OCI-LY3 (cell line): ENCODE measurements at regions not wholly inside any gene's neighbourhood (a gene's known extent, or its start where the extent isn't known, plus 50 kb on each side); places are given as distances from the start of the nearest gene placed in this dataset.

Source experiments
- EZH2phosphoT487 ChIP-seq: fragments of 200-600 bp; shearing (Covaris generic); IDR thresholded peaks from 2 replicates; pipeline ENCODE4 v1.6.1; 2018; ENCODE audit warnings: antibody characterized with exemption, mixed run types, low read depth
- TF ChIP-seq, protein P1 (sequence below): fragments of 200-600, 300-600 bp; sonication (generic); IDR thresholded peaks from 2 replicates; pipeline ENCODE4 v1.5.1; 2014; ENCODE audit warnings: antibody characterized with exemption, low read length, low read depth

DNA sequence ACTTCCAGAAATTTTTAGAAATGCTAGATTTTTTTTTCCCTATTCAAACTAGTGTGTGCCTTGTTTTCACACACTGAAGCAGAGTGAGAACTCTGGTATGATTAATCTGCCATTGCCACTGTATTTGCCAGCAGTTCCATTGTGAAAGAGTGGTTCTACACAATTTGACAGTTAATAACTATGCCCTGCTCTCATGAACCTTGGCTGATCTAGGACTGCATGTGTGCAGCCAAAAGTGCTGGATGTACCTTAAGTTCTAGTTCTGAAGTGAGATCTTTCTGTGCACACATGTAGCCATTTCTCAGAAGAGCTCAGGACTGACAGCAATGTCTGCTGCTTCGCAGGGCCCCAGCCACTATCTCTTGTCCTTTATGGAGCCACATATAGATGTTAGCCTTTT is 328.2 kb upstream of the SPRY2 start:
- TF ChIP-seq, protein P1, sequence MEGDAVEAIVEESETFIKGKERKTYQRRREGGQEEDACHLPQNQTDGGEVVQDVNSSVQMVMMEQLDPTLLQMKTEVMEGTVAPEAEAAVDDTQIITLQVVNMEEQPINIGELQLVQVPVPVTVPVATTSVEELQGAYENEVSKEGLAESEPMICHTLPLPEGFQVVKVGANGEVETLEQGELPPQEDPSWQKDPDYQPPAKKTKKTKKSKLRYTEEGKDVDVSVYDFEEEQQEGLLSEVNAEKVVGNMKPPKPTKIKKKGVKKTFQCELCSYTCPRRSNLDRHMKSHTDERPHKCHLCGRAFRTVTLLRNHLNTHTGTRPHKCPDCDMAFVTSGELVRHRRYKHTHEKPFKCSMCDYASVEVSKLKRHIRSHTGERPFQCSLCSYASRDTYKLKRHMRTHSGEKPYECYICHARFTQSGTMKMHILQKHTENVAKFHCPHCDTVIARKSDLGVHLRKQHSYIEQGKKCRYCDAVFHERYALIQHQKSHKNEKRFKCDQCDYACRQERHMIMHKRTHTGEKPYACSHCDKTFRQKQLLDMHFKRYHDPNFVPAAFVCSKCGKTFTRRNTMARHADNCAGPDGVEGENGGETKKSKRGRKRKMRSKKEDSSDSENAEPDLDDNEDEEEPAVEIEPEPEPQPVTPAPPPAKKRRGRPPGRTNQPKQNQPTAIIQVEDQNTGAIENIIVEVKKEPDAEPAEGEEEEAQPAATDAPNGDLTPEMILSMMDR: no peak
- TF ChIP-seq EZH2phosphoT487: no peak
